CD4-positive, alpha-beta T cell (primary cell): ENCODE measurements at regions not wholly inside any gene's neighbourhood (a gene's known extent, or its start where the extent isn't known, plus 50 kb on each side); places are given as distances from the start of the nearest gene placed in this dataset.
"Not testable (repeated sequence)": the region's sequence is repeated elsewhere in the genome, so short reads cannot be mapped to it uniquely, and the experiment has no call there.

Experiments
- ATAC-seq: fragments of 200-7000 bp; cut with Tn5 transposase; one replicate; pipeline ENCODE4 v1.10.0; 2022; ENCODE audit warnings: mild to moderate bottlenecking; ENCODE audit not compliant: poor library complexity
- CTCF ChIA-PET: fragments of 350-600 bp; sonication (Branson Sonifier 250); formaldehyde crosslinking; loops from one replicate; lab custom pipeline; 2021; ENCODE audit warnings: antibody characterized with exemption, inconsistent platforms; lab: Charles Lee
- POLR2A ChIA-PET: fragments of 350-600 bp; sonication (Branson Sonifier 250); formaldehyde crosslinking; loops from one replicate; lab custom pipeline; 2021; ENCODE audit warnings: antibody characterized with exemption, inconsistent platforms; lab: Charles Lee
- DNase-seq, 14 experiments: peaks; one replicate each; pipeline ENCODE4 v3.0.0-alpha.2; 2013 to 2020; ENCODE audit warnings: mixed read lengths in 2 of 14
- H3K27ac ChIP-seq, 2 donors: one replicate each; pipeline versions ENCODE4 v1.5.1 to v1.7.0; 2013; ENCODE audit warnings: low read length in 2 of 2, low read depth in 1 of 2, mild to moderate bottlenecking in 1 of 2
- H3K27me3 ChIP-seq, 2 experiments: 1 replicate in 1 of 2; 2 replicates in 1 of 2; pipeline versions ENCODE4 v1.6.1 to v1.7.0; 2013; ENCODE audit warnings: low read length in 2 of 2, control low read depth in 1 of 2, mild to moderate bottlenecking in 1 of 2, moderate library complexity in 1 of 2; ENCODE audit not compliant: insufficient read depth in 2 of 2, control insufficient read depth in 1 of 2
- H3K36me3 ChIP-seq: one replicate; pipeline ENCODE4 v1.6.1; 2013; ENCODE audit warnings: low read length, control low read depth; ENCODE audit not compliant: insufficient read depth
- H3K4me1 ChIP-seq: one replicate; pipeline ENCODE4 v1.6.1; 2013; ENCODE audit warnings: low read length, control low read depth; ENCODE audit not compliant: insufficient read depth
- H3K4me3 ChIP-seq: one replicate; pipeline ENCODE4 v1.5.1; 2013; ENCODE audit warnings: mild to moderate bottlenecking, low read length, moderate library complexity
- H3K9me3 ChIP-seq, 2 experiments: 1 replicate in 1 of 2; 2 replicates in 1 of 2; pipeline versions ENCODE4 v1.6.1 to v1.7.0; 2013; ENCODE audit warnings: low read length in 2 of 2, mild to moderate bottlenecking in 2 of 2, control low read depth in 1 of 2, moderate library complexity in 1 of 2; ENCODE audit not compliant: control insufficient read depth in 1 of 2, insufficient read depth in 1 of 2
- H3K27ac Mint-ChIP-seq: one replicate; pipeline ENCODE4 v1.8.0; 2020; ENCODE audit warnings: mixed read lengths
- H3K27me3 Mint-ChIP-seq: one replicate; pipeline ENCODE4 v1.8.0; 2021; ENCODE audit warnings: mixed read lengths
- H3K36me3 Mint-ChIP-seq: one replicate; pipeline ENCODE4 v1.8.0; 2021; ENCODE audit warnings: low read depth, mixed read lengths
- H3K4me1 Mint-ChIP-seq: one replicate; pipeline ENCODE4 v1.8.0; 2021; ENCODE audit warnings: low read depth, mixed read lengths
- H3K4me3 Mint-ChIP-seq: one replicate; pipeline ENCODE4 v1.8.0; 2020; ENCODE audit warnings: mild to moderate bottlenecking, mixed read lengths
- H3K9me3 Mint-ChIP-seq: one replicate; pipeline ENCODE4 v1.8.0; 2020; ENCODE audit warnings: mixed read lengths
- CTCF ChIP-seq: fragments of 200-600 bp; IDR thresholded peaks from one replicate; pipeline ENCODE4 v1.8.0; 2022; ENCODE audit warnings: antibody characterized with exemption, mild to moderate bottlenecking
- intact Hi-C, 2 experiments: fragments of 100-400 bp; cut with DNase I in 1 of 2; cut with micrococcal nuclease in 1 of 2; formaldehyde crosslinking; loops; one replicate each; pipeline versions ENCODE4 v1.15.1 to v1.9.0; 2023 to 2025; cut with DNase I, micrococcal nuclease

GRCh38 chr2:215825707-215826106 lies 187.6 kb downstream of the MREG start:
- H3K4me3 Mint-ChIP-seq = no peak overlapping the region
- DNase-seq (no peak), ATAC-seq (no peak)
- intact Hi-C loops = no loop called here
- Histone ChIP-seq H3K9me3 (no peaks in the 10 kb centered on the region), H3K4me3 (no peak overlapping the region), H3K36me3 (no peaks in the 10 kb centered on the region), H3K27ac (no peak overlapping the region), H3K4me1 (no peaks in the 10 kb centered on the region), H3K27me3 (no peaks in the 10 kb centered on the region)
- ChIA-PET POLR2A (no interaction called here), CTCF (no interaction called here)
- H3K9me3 Mint-ChIP-seq = peaks cover 12% of the 10 kb centered on the region
- no peak overlapping the region for H3K27ac Mint-ChIP-seq
- no peaks in the 10 kb centered on the region for H3K36me3 Mint-ChIP-seq
- TF ChIP-seq CTCF = no peak
- peaks cover 8% of the 10 kb centered on the region for H3K27me3 Mint-ChIP-seq
- H3K4me1 Mint-ChIP-seq = no peaks in the 10 kb centered on the region

- H3K4me1 Mint-ChIP-seq, ATAC-seq, H3K4me1 ChIP-seq, CTCF ChIA-PET, intact Hi-C loops, H3K27ac ChIP-seq, H3K4me3 Mint-ChIP-seq, H3K27ac Mint-ChIP-seq, H3K4me3 ChIP-seq, DNase-seq, H3K36me3 Mint-ChIP-seq, H3K27me3 ChIP-seq, POLR2A ChIA-PET, H3K36me3 ChIP-seq: not testable (repeated sequence)
- H3K27me3 Mint-ChIP-seq = peaks cover 16% of the 10 kb centered on the region
- peaks cover 15% of the 10 kb centered on the region for H3K9me3 Mint-ChIP-seq
- H3K9me3 ChIP-seq = peaks cover 0 to 10% of the 10 kb centered on the region in 2 experiments
These were observed 192.1 kb downstream of the MREG start for GRCh38 chr2:215821298-215821697.

- CTCF ChIA-PET, H3K27ac ChIP-seq, H3K27ac Mint-ChIP-seq, H3K27me3 ChIP-seq, DNase-seq, H3K4me1 Mint-ChIP-seq, H3K36me3 ChIP-seq, H3K36me3 Mint-ChIP-seq, intact Hi-C loops, H3K4me3 Mint-ChIP-seq, H3K4me1 ChIP-seq, H3K4me3 ChIP-seq, ATAC-seq, POLR2A ChIA-PET: not testable (repeated sequence)
- peaks cover 0 to 10% of the 10 kb centered on the region in 2 experiments for H3K9me3 ChIP-seq
- H3K9me3 Mint-ChIP-seq = peaks cover 15% of the 10 kb centered on the region
- H3K27me3 Mint-ChIP-seq = peaks cover 16% of the 10 kb centered on the region
These were observed 193.6 kb downstream of the MREG start for GRCh38 chr2:215819713-215820112.

GRCh38 chr2:215817046-215817445 lies 196.3 kb downstream of the MREG start:
- intact Hi-C loops = no loop called here
- no peak for TF ChIP-seq CTCF
- Mint-ChIP-seq H3K27ac (no peak overlapping the region), H3K9me3 (peaks cover 9% of the 10 kb centered on the region), H3K27me3 (peaks cover 12% of the 10 kb centered on the region), H3K4me3 (no peak overlapping the region), H3K36me3 (no peaks in the 10 kb centered on the region), H3K4me1 (peaks cover 3% of the 10 kb centered on the region)
- H3K4me3 ChIP-seq = no peak overlapping the region
- CTCF ChIA-PET = no interaction called here
- H3K36me3 ChIP-seq = no peaks in the 10 kb centered on the region
- no peak for ATAC-seq
- peaks cover 2 to 6% of the 10 kb centered on the region in 2 experiments for H3K27me3 ChIP-seq
- H3K27ac ChIP-seq = no peak overlapping the region
- H3K4me1 ChIP-seq = peaks cover under 1% of the 10 kb centered on the region
- POLR2A ChIA-PET = no interaction called here
- H3K9me3 ChIP-seq = peaks cover 0 to 10% of the 10 kb centered on the region in 2 experiments
- no peak for DNase-seq
